Endothelial cell of umbilical vein (primary cell): ENCODE measurements at regions not wholly inside any gene's neighbourhood (a gene's known extent, or its start where the extent isn't known, plus 50 kb on each side); places are given as distances from the start of the nearest gene placed in this dataset.

Experiments used
- BruUV-seq: library from RNA; stranded (reverse); fragments of 400-500 nt; replicated peaks from 2 replicates; lab custom pipeline; 2021; lab: Mats Ljungman, UMichigan
- CTCF ChIA-PET: fragments of 300-600, 350-600 bp; sonication (Branson Sonifier 250); formaldehyde crosslinking; loops from one replicate; lab custom pipeline; 2021; ENCODE audit warnings: antibody characterized with exemption, inconsistent platforms; lab: Charles Lee
- POLR2A ChIA-PET: fragments of 300-600, 350-600 bp; sonication (Branson Sonifier 250); formaldehyde crosslinking; loops from one replicate; lab custom pipeline; 2021; ENCODE audit warnings: antibody characterized with exemption, inconsistent platforms; lab: Charles Lee
- DNase-seq: peaks from one replicate; pipeline ENCODE4 v3.0.0-alpha.2; 2011; ENCODE audit warnings: low read depth, low spot score
- FAIRE-seq: peaks from 2 replicates; lab custom pipeline; 2011; peaks lifted over from hg19 to GRCh38; lab: Jason Lieb, UNC
- H2AFZ ChIP-seq: 2 replicates; pipeline ENCODE4 v1.6.0; 2012; ENCODE audit warnings: low read depth, low read length, control low read depth, inconsistent platforms
- H3K27ac ChIP-seq: 2 replicates; pipeline ENCODE4 v1.5.1; 2011; ENCODE audit warnings: low read depth, mild to moderate bottlenecking, control low read depth, low read length, moderate library complexity; ENCODE audit not compliant: insufficient read depth
- H3K27me3 ChIP-seq, 2 experiments: 2 replicates each; pipeline versions ENCODE4 v1.6.0 to v1.6.1; 2011; ENCODE audit warnings: low read length in 2 of 2, mixed read lengths in 1 of 2; ENCODE audit not compliant: control insufficient read depth in 2 of 2, insufficient read depth in 2 of 2
- H3K36me3 ChIP-seq, 2 experiments: 2 replicates in 1 of 2; 3 replicates in 1 of 2; pipeline ENCODE4 v1.5.1; 2011; ENCODE audit warnings: low read length in 2 of 2, mild to moderate bottlenecking in 1 of 2, moderate library complexity in 1 of 2; ENCODE audit not compliant: control insufficient read depth in 2 of 2, insufficient read depth in 2 of 2; ENCODE audit errors: extremely low read depth in 1 of 2
- H3K4me1 ChIP-seq: 3 replicates; pipeline ENCODE4 v1.5.1; 2011; ENCODE audit warnings: mild to moderate bottlenecking, low read length; ENCODE audit not compliant: control insufficient read depth, insufficient read depth; ENCODE audit errors: extremely low read depth
- H3K4me2 ChIP-seq: 2 replicates; pipeline ENCODE4 v1.6.1; 2011; ENCODE audit warnings: low read length, control low read depth, mixed read lengths; ENCODE audit not compliant: insufficient read depth
- H3K4me3 ChIP-seq, 3 experiments: fragments of 200-600 bp in 1 of 3; sonication (generic), shearing (Covaris generic) in 1 of 3; replicated peaks in 1 of 3; 2 replicates each; pipeline ENCODE4 v1.5.1; 2011 to 2016; ENCODE audit warnings: control low read depth in 3 of 3, low read length in 3 of 3, mild to moderate bottlenecking in 2 of 3, inconsistent platforms in 1 of 3, low read depth in 1 of 3, moderate library complexity in 1 of 3; ENCODE audit not compliant: insufficient read depth in 1 of 3
- H3K79me2 ChIP-seq: 2 replicates; pipeline ENCODE4 v1.6.0; 2012; ENCODE audit warnings: low read length, inconsistent platforms; ENCODE audit not compliant: control insufficient read depth, insufficient read depth
- H3K9ac ChIP-seq: replicated peaks from 2 replicates; pipeline ENCODE3; 2011; ENCODE audit warnings: low read length, control low read depth; ENCODE audit not compliant: insufficient read depth; ENCODE audit errors: extremely low read depth
- H3K9me1 ChIP-seq: replicated peaks from 3 replicates; pipeline ENCODE4 v1.6.0; 2011; ENCODE audit warnings: mild to moderate bottlenecking, low read length; ENCODE audit not compliant: control insufficient read depth, insufficient read depth; ENCODE audit errors: extremely low read depth
- H3K9me3 ChIP-seq: replicated peaks from 2 replicates; pipeline ENCODE4 v1.5.1; 2012; ENCODE audit warnings: low read length, inconsistent platforms; ENCODE audit not compliant: control insufficient read depth, insufficient read depth
- H4K20me1 ChIP-seq: replicated peaks from 2 replicates; pipeline ENCODE3; 2011; ENCODE audit warnings: mild to moderate bottlenecking, low read length; ENCODE audit not compliant: control insufficient read depth, insufficient read depth; ENCODE audit errors: extremely low read depth
- EZH2 ChIP-seq: IDR thresholded peaks from 2 replicates; pipeline ENCODE4 v1.6.1; 2012; ENCODE audit warnings: borderline replicate concordance, low read depth, mild to moderate bottlenecking, moderate library complexity, low read length, inconsistent platforms; ENCODE audit not compliant: severe bottlenecking
- FOS ChIP-seq: IDR thresholded peaks from 2 replicates; pipeline ENCODE4 v1.6.1; 2011; ENCODE audit warnings: mild to moderate bottlenecking, low read length, moderate library complexity, borderline replicate concordance; ENCODE audit not compliant: insufficient read depth
- GATA2 ChIP-seq: IDR thresholded peaks from 2 replicates; pipeline ENCODE4 v1.7.0; 2011; ENCODE audit warnings: low read depth, mild to moderate bottlenecking, moderate library complexity, mixed read lengths, low read length; ENCODE audit not compliant: insufficient read length, insufficient read depth
- JUN ChIP-seq: IDR thresholded peaks from 2 replicates; pipeline ENCODE4 v1.6.1; 2011; ENCODE audit warnings: borderline replicate concordance, low read depth; ENCODE audit not compliant: insufficient read length, insufficient read depth
- MYC ChIP-seq: IDR thresholded peaks from one replicate; pipeline ENCODE4 v1.6.1; 2011; ENCODE audit warnings: mild to moderate bottlenecking, low read depth, low read length
- POLR2A ChIP-seq: IDR thresholded peaks from 2 replicates; pipeline ENCODE4 v1.6.1; 2012; ENCODE audit warnings: low read depth, mild to moderate bottlenecking, control low read depth, low read length
- POLR2AphosphoS5 ChIP-seq: IDR thresholded peaks from 2 replicates; pipeline ENCODE4 v1.6.1; 2012; ENCODE audit warnings: low read depth, mild to moderate bottlenecking, control low read depth, low read length, moderate library complexity; ENCODE audit not compliant: insufficient read depth
- dilution Hi-C: fragments of 300-500 bp; cut with MboI; formaldehyde crosslinking; loops from one replicate; pipeline ENCODE4 v1.15.0; 2019; ENCODE audit warnings: low sequenced_read_pairs; ENCODE audit not compliant: extremely low pct_ligation_motif_present
- intact Hi-C: fragments of 100-400 bp; cut with micrococcal nuclease; formaldehyde crosslinking; loops from one replicate; pipeline ENCODE4 v1.10.0; 2022
- TF ChIP-seq, protein P1 (sequence below), 2 donors: IDR thresholded peaks; 1 replicate in 1 of 2; 2 replicates in 1 of 2; pipeline ENCODE4 v1.5.1; 2011; ENCODE audit warnings: low read length in 2 of 2, mild to moderate bottlenecking in 2 of 2, moderate library complexity in 2 of 2, control low read depth in 1 of 2, inconsistent platforms in 1 of 2, low read depth in 1 of 2; ENCODE audit not compliant: insufficient read depth in 1 of 2; ENCODE audit errors: extremely low read depth in 1 of 2
- TF ChIP-seq, protein P2 (sequence below): IDR thresholded peaks from 2 replicates; pipeline ENCODE4 v1.6.1; 2011; ENCODE audit not compliant: insufficient read depth, insufficient read length

DNA sequence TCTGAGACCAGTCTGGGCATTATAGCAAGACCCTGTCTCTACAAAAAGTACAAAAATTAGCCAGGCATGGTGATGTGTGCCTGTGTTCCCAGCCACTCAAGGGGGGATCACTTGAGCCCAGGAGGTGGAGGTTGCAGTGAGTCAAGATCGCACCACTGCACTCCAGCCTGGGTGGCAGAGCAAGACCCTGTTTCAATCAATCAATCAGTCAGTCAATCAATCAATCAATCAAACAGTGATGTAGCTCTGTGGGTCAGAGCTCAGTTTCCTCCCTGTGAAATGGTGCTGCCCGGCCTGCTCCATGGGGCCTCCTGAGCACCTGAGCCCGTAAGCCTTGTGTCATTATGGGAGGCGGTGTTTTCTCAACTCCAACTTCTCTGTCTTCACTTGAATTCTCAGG is 167.1 kb upstream of the CIBAR2 start:
- Histone ChIP-seq H3K4me2 (no peak overlapping the region), H3K4me3 (no peak overlapping the region), H3K9me1 (no peaks in the 10 kb centered on the region), H2AFZ (no peak overlapping the region), H4K20me1 (no peaks in the 10 kb centered on the region), H3K79me2 (no peaks in the 10 kb centered on the region), H3K27ac (no peak overlapping the region), H3K36me3 (no peaks in the 10 kb centered on the region), H3K9ac (no peak overlapping the region), H3K9me3 (no peaks in the 10 kb centered on the region), H3K4me1 (no peaks in the 10 kb centered on the region), H3K27me3 (no peaks in the 10 kb centered on the region)
- ChIA-PET CTCF (interaction anchor here (1.4 to 1.9 kb wide), 3 partner anchors 18 to 165 kb away, joined by 4 to 8 read pairs (median 4); no protein-coding TSS in a partner anchor), POLR2A (no interaction called here)
- DNase-seq (no peak), FAIRE-seq (no peak)
- BruUV-seq = no TSS peak
- intact Hi-C loops = no loop called here
- TF ChIP-seq MYC (no peak), POLR2AphosphoS5 (no peak), JUN (no peak), GATA2 (no peak), EZH2 (no peak)
- dilution Hi-C loops = no loop called here

DNA sequence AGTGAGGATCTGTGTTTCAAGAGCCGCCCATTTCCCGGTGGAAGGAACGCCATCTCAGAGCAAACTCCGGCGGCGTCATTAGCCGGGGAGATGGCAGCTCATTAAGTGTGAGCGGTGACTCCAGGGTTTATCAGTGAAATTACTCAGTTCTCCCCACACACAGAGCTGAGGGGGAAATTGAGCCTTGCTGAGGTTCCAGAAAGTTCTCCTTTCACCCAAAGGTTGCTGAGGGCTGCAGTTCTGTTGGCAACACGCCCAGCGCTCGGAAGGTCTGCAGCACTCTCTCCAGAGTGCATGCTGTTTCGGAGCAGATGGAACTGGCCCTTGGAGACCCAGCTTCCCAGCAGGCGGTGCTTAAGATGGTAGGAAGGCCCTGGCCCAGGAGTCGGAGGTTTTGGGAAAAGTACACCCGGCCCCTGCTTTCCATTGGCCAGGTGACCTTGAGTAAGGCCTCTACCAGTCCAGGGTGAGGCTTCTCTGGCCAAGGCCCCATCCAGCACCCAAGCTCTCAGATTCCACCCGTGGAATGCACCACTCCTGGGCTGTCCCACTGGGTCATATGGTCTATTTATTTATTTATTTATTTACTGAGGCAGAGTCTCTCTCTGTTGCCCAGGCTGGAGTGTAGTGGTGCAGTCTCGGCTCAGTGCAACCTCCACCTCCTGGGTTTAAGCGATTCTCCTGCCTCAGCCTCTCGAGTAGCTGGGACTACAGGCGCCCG is 167.7 kb upstream of the CIBAR2 start:
- BruUV-seq = no TSS peak
- TF ChIP-seq POLR2A (no peak), FOS (no peak), JUN (no peak), EZH2 (no peak), GATA2 (no peak), MYC (no peak), POLR2AphosphoS5 (no peak)
- TF ChIP-seq, protein P1, sequence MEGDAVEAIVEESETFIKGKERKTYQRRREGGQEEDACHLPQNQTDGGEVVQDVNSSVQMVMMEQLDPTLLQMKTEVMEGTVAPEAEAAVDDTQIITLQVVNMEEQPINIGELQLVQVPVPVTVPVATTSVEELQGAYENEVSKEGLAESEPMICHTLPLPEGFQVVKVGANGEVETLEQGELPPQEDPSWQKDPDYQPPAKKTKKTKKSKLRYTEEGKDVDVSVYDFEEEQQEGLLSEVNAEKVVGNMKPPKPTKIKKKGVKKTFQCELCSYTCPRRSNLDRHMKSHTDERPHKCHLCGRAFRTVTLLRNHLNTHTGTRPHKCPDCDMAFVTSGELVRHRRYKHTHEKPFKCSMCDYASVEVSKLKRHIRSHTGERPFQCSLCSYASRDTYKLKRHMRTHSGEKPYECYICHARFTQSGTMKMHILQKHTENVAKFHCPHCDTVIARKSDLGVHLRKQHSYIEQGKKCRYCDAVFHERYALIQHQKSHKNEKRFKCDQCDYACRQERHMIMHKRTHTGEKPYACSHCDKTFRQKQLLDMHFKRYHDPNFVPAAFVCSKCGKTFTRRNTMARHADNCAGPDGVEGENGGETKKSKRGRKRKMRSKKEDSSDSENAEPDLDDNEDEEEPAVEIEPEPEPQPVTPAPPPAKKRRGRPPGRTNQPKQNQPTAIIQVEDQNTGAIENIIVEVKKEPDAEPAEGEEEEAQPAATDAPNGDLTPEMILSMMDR (IDR thresholded peaks at IDR 0.05; ENCODE audit: extremely low read depth in 1 of 2, insufficient read depth in 1 of 2, low read depth in 1 of 2, low read length in 2 of 2) = no peak
- TF ChIP-seq, protein P2, sequence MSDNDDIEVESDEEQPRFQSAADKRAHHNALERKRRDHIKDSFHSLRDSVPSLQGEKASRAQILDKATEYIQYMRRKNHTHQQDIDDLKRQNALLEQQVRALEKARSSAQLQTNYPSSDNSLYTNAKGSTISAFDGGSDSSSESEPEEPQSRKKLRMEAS = no peak
- Histone ChIP-seq H2AFZ (no peak overlapping the region), H3K79me2 (no peaks in the 10 kb centered on the region), H4K20me1 (no peaks in the 10 kb centered on the region), H3K9me1 (no peaks in the 10 kb centered on the region), H3K4me1 (no peaks in the 10 kb centered on the region), H3K27ac (no peak overlapping the region), H3K4me2 (no peak overlapping the region), H3K27me3 (no peaks in the 10 kb centered on the region), H3K4me3 (no peak overlapping the region), H3K36me3 (no peaks in the 10 kb centered on the region), H3K9ac (no peak overlapping the region), H3K9me3 (no peaks in the 10 kb centered on the region)
- ChIA-PET POLR2A (no interaction called here), CTCF (interaction anchor here (0.7 to 1.9 kb wide), 4 partner anchors 17 to 167 kb away, joined by 3 to 8 read pairs (median 4); partner anchors contain the start of gene CIBAR2)
- intact Hi-C loops (no loop called here), dilution Hi-C loops (no loop called here)
- DNase-seq = no peak
- FAIRE-seq = no peak
